ENCODE measurements at regions not wholly inside any gene's neighbourhood (a gene's known extent, or its start where the extent isn't known, plus 50 kb on each side); places are given as distances from the start of the nearest gene placed in this dataset.

GRCh38 chr18:7464245-7464966 is 102.7 kb upstream of the PTPRM start:
- H3K4me1 ChIP-seq (ENCODE audit: insufficient read depth, low read length), result no peaks in the 10 kb centered on the region
- no peak overlapping the region for H3K56ac ChIP-seq (ENCODE audit: insufficient read length, low read depth, low read length)
- no peak overlapping the region for H3T11ph ChIP-seq (ENCODE audit: low read length)
- no peaks in the 10 kb centered on the region for H3K79me1 ChIP-seq (ENCODE audit: insufficient read depth, low read depth, low read length, poor library complexity, severe bottlenecking)
- no CpG with 5 or more reads among the region's 1 CpG for WGBS (ENCODE audit: extremely low coverage, insufficient read length, low lambda C conversion rate)
- H2BK20ac ChIP-seq (ENCODE audit: low read depth, low read length, poor library complexity, severe bottlenecking), result no peak overlapping the region
- no peak overlapping the region for H4K5ac ChIP-seq (ENCODE audit: insufficient read length, low read depth, low read length)
- no peaks in the 10 kb centered on the region for H3K27me3 ChIP-seq (ENCODE audit: insufficient read depth, low read length)
- H3K27ac ChIP-seq (ENCODE audit: insufficient read length, low read depth, low read length), result no peak overlapping the region
- no peak overlapping the region; a peak in 1 of 7 replicates for H3K27ac Mint-ChIP-seq
- no peak overlapping the region for H2BK5ac ChIP-seq (ENCODE audit: insufficient read length, low read length)
- H3K23ac ChIP-seq (ENCODE audit: insufficient read length, low read depth, low read length), result no peak overlapping the region
- H3K9ac ChIP-seq (ENCODE audit: extremely low read depth, insufficient read length, low read length), result no peak overlapping the region
- no peaks in the 10 kb centered on the region for H3K79me2 ChIP-seq (ENCODE audit: insufficient read depth, low read length)
- no peak overlapping the region for H4K91ac ChIP-seq (ENCODE audit: insufficient read length, low read depth, low read length)
- H3K14ac ChIP-seq (ENCODE audit: insufficient read depth, low read length), result no peak overlapping the region
- H3K9me3 ChIP-seq (ENCODE audit: control insufficient read depth, low read depth, low read length), result no peaks in the 10 kb centered on the region
- H2AFZ ChIP-seq (ENCODE audit: low read length), result no peak overlapping the region
- no peaks in the 10 kb centered on the region for H3K9me3 Mint-ChIP-seq
- no peak overlapping the region for H2AK5ac ChIP-seq (ENCODE audit: insufficient read length, low read length)
- H3K36me3 Mint-ChIP-seq (ENCODE audit: insufficient read depth in 1 of 3, low read depth in 3 of 3), result no peaks in the 10 kb centered on the region
- H3K4me2 ChIP-seq (ENCODE audit: insufficient read depth, insufficient read length, low read length), result no peak overlapping the region
- H4K20me1 ChIP-seq (ENCODE audit: control insufficient read depth, insufficient read depth, insufficient read length), result no peaks in the 10 kb centered on the region
- H2BK12ac ChIP-seq (ENCODE audit: insufficient read length, low read depth, low read length), result no peak overlapping the region
- no peak overlapping the region for H3K18ac ChIP-seq (ENCODE audit: insufficient read length, low read depth, low read length)
- H3K4me1 Mint-ChIP-seq, result peaks cover 16 to 19% of the 10 kb centered on the region in 2 experiments
- H2BK15ac ChIP-seq (ENCODE audit: low read depth, low read length), result no peak overlapping the region
- H3K4me3 Mint-ChIP-seq, result no peak overlapping the region
- H3K4ac ChIP-seq (ENCODE audit: low read depth, low read length), result no peak overlapping the region
- H3K27me3 Mint-ChIP-seq (ENCODE audit: low read depth), result no peaks in the 10 kb centered on the region; the same call in 1 of the 2 replicates
- no peak overlapping the region for H4K8ac ChIP-seq (replicated peaks; ENCODE audit: insufficient read length, low read depth, low read length)
- TF ChIP-seq CTCF (conservative IDR thresholded peaks at IDR 0.05), result no peak
- H2BK120ac ChIP-seq (ENCODE audit: low read depth, low read length, poor library complexity, severe bottlenecking), result no peak overlapping the region
- DNase-seq, result no peak
- H3K23me2 ChIP-seq (ENCODE audit: insufficient read length, low read depth, low read length, poor library complexity, severe bottlenecking), result no peaks in the 10 kb centered on the region

All from H9 (cell line).